A549 (cell line): ENCODE measurements at regions not wholly inside any gene's neighbourhood (a gene's known extent, or its start where the extent isn't known, plus 50 kb on each side); places are given as distances from the start of the nearest gene placed in this dataset.

Source experiments
- ATAC-seq, 2 experiments: fragments of 200-7000 bp in 1 of 2; fragments of >200 bp in 1 of 2; cut with Nextera tagmentation in 1 of 2; cut with Tn5 transposase in 1 of 2; 3 replicates each; pipeline versions ENCODE4 v1.8.0 to v1.9.1; 2018 to 2020; ENCODE audit warnings: mild to moderate bottlenecking in 1 of 2, moderate library complexity in 1 of 2
- CTCF ChIA-PET: fragments of 300-600 bp; sonication (Branson Sonifier 250); formaldehyde crosslinking; extraction: SDS; loops from one replicate; lab custom pipeline; 2021; ENCODE audit warnings: antibody characterized with exemption, inconsistent platforms; lab: Yijun Ruan, JAX
- POLR2A ChIA-PET: fragments of 350-600 bp; formaldehyde crosslinking; extraction: SDS; loops from one replicate; lab custom pipeline; 2021; ENCODE audit warnings: antibody characterized with exemption, inconsistent platforms; lab: Yijun Ruan, JAX
- DNase-seq, 2 experiments: peaks; one replicate each; pipeline versions ENCODE4 v3.0.0 to v3.0.0-alpha.2; 2011 to 2016; ENCODE audit warnings: low read depth in 1 of 2, low spot score in 1 of 2
- FAIRE-seq: peaks from 2 replicates; lab custom pipeline; 2011; peaks lifted over from hg19 to GRCh38; lab: Jason Lieb, UNC
- H3K27ac ChIP-seq, 2 experiments: fragments of >200 bp; sonication (Bioruptor Twin); formaldehyde crosslinking; 3 replicates each; pipeline ENCODE4 v1.5.1; 2016 to 2017
- H3K4me1 ChIP-seq: fragments of >200 bp; sonication (Bioruptor Twin); formaldehyde crosslinking; 3 replicates; pipeline ENCODE4 v1.6.1; 2016
- H3K4me2 ChIP-seq: fragments of >200 bp; sonication (Bioruptor Twin); formaldehyde crosslinking; 3 replicates; pipeline ENCODE4 v1.6.1; 2016
- H3K4me3 ChIP-seq: fragments of >200 bp; sonication (Bioruptor Twin); formaldehyde crosslinking; 3 replicates; pipeline ENCODE4 v1.5.1; 2016
- H3K9me3 ChIP-seq: fragments of >200 bp; sonication (Bioruptor Twin); formaldehyde crosslinking; 3 replicates; pipeline ENCODE4 v1.6.1; 2016
- BCL3 ChIP-seq: fragments of >200 bp; sonication (Bioruptor Twin); formaldehyde crosslinking; IDR thresholded peaks from 3 replicates; pipeline ENCODE4 v1.6.1; 2016
- CBX2 ChIP-seq: fragments of 200-600 bp; sonication (generic); IDR thresholded peaks from 2 replicates; pipeline ENCODE4 v1.6.1; 2016; ENCODE audit warnings: low read depth, mild to moderate bottlenecking, borderline replicate concordance
- CHD4 ChIP-seq: fragments of 200-600 bp; sonication (generic); IDR thresholded peaks from 2 replicates; pipeline ENCODE4 v1.6.1; 2016; ENCODE audit warnings: antibody characterized with exemption, mild to moderate bottlenecking, borderline replicate concordance
- CTCF ChIP-seq: fragments of >200 bp; sonication (Bioruptor Twin); formaldehyde crosslinking; IDR thresholded peaks from 3 replicates; pipeline ENCODE4 v1.5.1; 2016
- EHF ChIP-seq: fragments of 250-450 bp; sonication (Bioruptor Pico); IDR thresholded peaks from 2 replicates; pipeline ENCODE4 v1.5.0; 2020; ENCODE audit warnings: mild to moderate bottlenecking
- ELK1 ChIP-seq: fragments of 150-350 bp; IDR thresholded peaks from 2 replicates; pipeline ENCODE4 v1.6.1; 2014; ENCODE audit warnings: low read depth, mild to moderate bottlenecking, low read length
- FOSL2 ChIP-seq, 2 experiments: fragments of 450-650 bp in 1 of 2; fragments of >200 bp in 1 of 2; sonication (Bioruptor Twin) in 1 of 2; formaldehyde crosslinking; IDR thresholded peaks; 2 replicates each; pipeline versions ENCODE4 v1.5.0 to v1.6.1; 2016 to 2020; ENCODE audit warnings: mild to moderate bottlenecking in 1 of 2, moderate library complexity in 1 of 2
- FOXS1 ChIP-seq: fragments of 250-450 bp; sonication (Bioruptor Pico); IDR thresholded peaks from 2 replicates; pipeline ENCODE4 v1.5.0; 2020; ENCODE audit warnings: mild to moderate bottlenecking, moderate library complexity
- GATA3 ChIP-seq: IDR thresholded peaks from 2 replicates; pipeline ENCODE4 v1.6.1; 2012; ENCODE audit warnings: borderline replicate concordance
- HDAC2 ChIP-seq: fragments of 200-600 bp; sonication (generic); IDR thresholded peaks from 2 replicates; pipeline ENCODE4 v1.6.1; 2016
- HMGXB4 ChIP-seq: fragments of 250-450 bp; sonication (Bioruptor Pico); IDR thresholded peaks from 2 replicates; pipeline ENCODE4 v1.5.0; 2021; ENCODE audit warnings: mild to moderate bottlenecking, moderate library complexity, borderline replicate concordance
- HOXA7 ChIP-seq: fragments of 250-450 bp; sonication (Bioruptor Pico); IDR thresholded peaks from 2 replicates; pipeline ENCODE4 v1.5.0; 2020; ENCODE audit warnings: mild to moderate bottlenecking, moderate library complexity
- JUN ChIP-seq, 2 experiments: fragments of >200 bp; sonication (Bioruptor Twin); formaldehyde crosslinking; IDR thresholded peaks; 2 replicates in 1 of 2; 3 replicates in 1 of 2; pipeline ENCODE4 v1.6.1; 2016 to 2017
- KDM1A ChIP-seq: fragments of 200-600 bp; sonication (generic); IDR thresholded peaks from 2 replicates; pipeline ENCODE4 v1.6.1; 2016; ENCODE audit warnings: low read depth, mild to moderate bottlenecking
- KDM5A ChIP-seq: fragments of 200-600 bp; sonication (generic); IDR thresholded peaks from 2 replicates; pipeline ENCODE4 v1.6.1; 2016; ENCODE audit warnings: antibody characterized with exemption, mild to moderate bottlenecking
- NR3C1 ChIP-seq: fragments of >200 bp; sonication (Bioruptor Twin); formaldehyde crosslinking; IDR thresholded peaks from 3 replicates; pipeline ENCODE4 v1.6.1; 2017
- PBX3 ChIP-seq: IDR thresholded peaks from 2 replicates; pipeline ENCODE4 v1.6.1; 2012
- PHF8 ChIP-seq: fragments of 200-600 bp; sonication (generic); IDR thresholded peaks from 2 replicates; pipeline ENCODE4 v1.6.1; 2016; ENCODE audit warnings: low read depth, mild to moderate bottlenecking, antibody characterized with exemption, moderate library complexity, borderline replicate concordance
- POLR2A ChIP-seq: IDR thresholded peaks from 2 replicates; pipeline ENCODE4 v1.6.1; 2012; ENCODE audit warnings: mild to moderate bottlenecking, low read length
- POLR2AphosphoS2 ChIP-seq: conservative IDR thresholded peaks from 2 replicates; pipeline ENCODE4 v1.6.1; 2012; ENCODE audit warnings: low read length, improper control_type of control experiment, inconsistent platforms
- RFX5 ChIP-seq: fragments of 450-650 bp; IDR thresholded peaks from 2 replicates; pipeline ENCODE4 v1.7.1; 2014; ENCODE audit warnings: antibody characterized with exemption, mild to moderate bottlenecking, moderate library complexity
- SREBF2 ChIP-seq: fragments of 450-650 bp; IDR thresholded peaks from 2 replicates; pipeline ENCODE4 v1.6.1; 2014; ENCODE audit warnings: mild to moderate bottlenecking, moderate library complexity
- TFCP2L1 ChIP-seq: fragments of 250-450 bp; sonication (Bioruptor Pico); IDR thresholded peaks from 2 replicates; pipeline ENCODE4 v1.5.0; 2021; ENCODE audit warnings: mild to moderate bottlenecking
- TP53 ChIP-seq: fragments of 250-450 bp; sonication (Bioruptor Pico); IDR thresholded peaks from 2 replicates; pipeline ENCODE4 v1.5.0; 2021; ENCODE audit warnings: mild to moderate bottlenecking, moderate library complexity
- ZC3H11A ChIP-seq: fragments of 450-650 bp; IDR thresholded peaks from 2 replicates; pipeline ENCODE4 v1.6.1; 2014; ENCODE audit warnings: antibody characterized with exemption, mild to moderate bottlenecking
- ZFP36 ChIP-seq: fragments of 450-650 bp; IDR thresholded peaks from 2 replicates; pipeline ENCODE4 v1.6.1; 2014; ENCODE audit warnings: borderline replicate concordance; ENCODE audit not compliant: partially characterized antibody
- ZNF302 ChIP-seq: fragments of 250-450 bp; sonication (Bioruptor Pico); IDR thresholded peaks from 2 replicates; pipeline ENCODE4 v1.9.0; 2021; ENCODE audit warnings: inconsistent platforms, mild to moderate bottlenecking, moderate library complexity
- whole genome bisulfite sequencing: methylation state at CpG from one replicate; pipeline ENCODE4 v1.1.6; 2017; ENCODE audit errors: missing lambda C conversion rate; 5-methylcytosine and 5-hydroxymethylcytosine counted together

GRCh38 chr13:31035185-31035965 lies 102.9 kb downstream of the TEX26 start:
- 69% methylated on average over 13 of the region's 13 CpGs for WGBS
- no peak for TF ChIP-seq TFCP2L1 (CRISPR knock-in tag)
- TF ChIP-seq ZNF302 (CRISPR knock-in tag): no peak
- no peak for TF ChIP-seq HDAC2
- no peak for TF ChIP-seq PHF8
- no peak for TF ChIP-seq SREBF2
- TF ChIP-seq ELK1: no peak
- TF ChIP-seq CBX2: no peak
- TF ChIP-seq GATA3: no peak
- TF ChIP-seq POLR2AphosphoS2: no peak
- TF ChIP-seq CHD4: no peak
- TF ChIP-seq TP53 (CRISPR knock-in tag): no peak
- no peak for TF ChIP-seq NR3C1
- TF ChIP-seq RFX5: no peak
- TF ChIP-seq POLR2A: no peak
- TF ChIP-seq KDM1A: no peak
- TF ChIP-seq HMGXB4: no peak
- H3K27ac ChIP-seq: no peak overlapping the region
- DNase-seq (no peak), FAIRE-seq (no peak), ATAC-seq (no peak)
- no peak overlapping the region for H3K4me3 ChIP-seq
- H3K4me1 ChIP-seq: no peaks in the 10 kb centered on the region
- ChIA-PET POLR2A (no interaction called here), CTCF (interaction anchor here (0.9 to 2.8 kb wide), 2 partner anchors 10 to 17 kb away, joined by 3 to 10 read pairs; no protein-coding TSS in a partner anchor)
- H3K9me3 ChIP-seq: no peaks in the 10 kb centered on the region
- H3K4me2 ChIP-seq: no peak overlapping the region

GRCh38 chr13:31032528-31033113 lies 100.2 kb downstream of the TEX26 start:
- Histone ChIP-seq H3K4me3 (no peak overlapping the region), H3K9me3 (no peaks in the 10 kb centered on the region), H3K4me1 (no peaks in the 10 kb centered on the region), H3K4me2 (no peak overlapping the region)
- ChIA-PET CTCF (interaction anchor here (0.9 kb wide), 1 partner anchor 228 kb away, joined by 3 read pairs; no protein-coding TSS in a partner anchor), POLR2A (no interaction called here)
- FAIRE-seq (no peak), ATAC-seq (no peak)
- 53% methylated on average over 12 of the region's 13 CpGs for WGBS
- TF ChIP-seq HOXA7 (CRISPR knock-in tag): no peak
- no peak for TF ChIP-seq PBX3
- TF ChIP-seq ZFP36: no peak
- TF ChIP-seq, all 56 proteins: peak for 0
- no peak for DNase-seq
- H3K27ac ChIP-seq: no peak overlapping the region

- no peak for FAIRE-seq
- Histone ChIP-seq H3K9me3 (no peaks in the 10 kb centered on the region), H3K4me3 (no peak overlapping the region), H3K27ac (no peak overlapping the region), H3K4me2 (no peak overlapping the region), H3K4me1 (no peaks in the 10 kb centered on the region)
- ChIA-PET POLR2A (no interaction called here), CTCF (interaction anchor here (0.9 to 1.6 kb wide), 2 partner anchors 13 to 226 kb away, joined by 3 to 7 read pairs; no protein-coding TSS in a partner anchor)
- DNase-seq: no peak
- WGBS: 64% methylated on average over 6 of the region's 6 CpGs
- no peak for ATAC-seq
- TF ChIP-seq ZC3H11A: no peak
- no peak for TF ChIP-seq CHD4
- TF ChIP-seq CTCF: no peak
- TF ChIP-seq BCL3: no peak
- TF ChIP-seq GATA3: no peak
- no peak for TF ChIP-seq JUN (IDR thresholded peaks at IDR 0.05)
- TF ChIP-seq POLR2AphosphoS2: no peak
- no peak for TF ChIP-seq FOSL2 (IDR thresholded peaks at IDR 0.05)
- TF ChIP-seq FOSL2 (CRISPR knock-in tag; IDR thresholded peaks at IDR 0.05): no peak
- TF ChIP-seq EHF (CRISPR knock-in tag): no peak
- no peak for TF ChIP-seq FOXS1
- TF ChIP-seq CBX2: no peak
- no peak for TF ChIP-seq KDM5A
These were observed 99.0 kb downstream of the TEX26 start for GRCh38 chr13:31031482-31031881.
